Natural killer cell (primary cell): ENCODE measurements at regions not wholly inside any gene's neighbourhood (a gene's known extent, or its start where the extent isn't known, plus 50 kb on each side); places are given as distances from the start of the nearest gene placed in this dataset.

Source experiments
- ATAC-seq, 3 donors: fragments of 150-1000 bp in 2 of 3; fragments of 200-7000 bp in 1 of 3; cut with Tn5 transposase; 1 replicate in 1 of 3; 2 replicates in 2 of 3; pipeline ENCODE4 v1.10.0; 2021; ENCODE audit warnings: mild to moderate bottlenecking in 2 of 3, moderate library complexity in 2 of 3
- DNase-seq, 2 donors: peaks; one replicate each; pipeline versions ENCODE4 v3.0.0 to v3.0.0-alpha.2; 2013 to 2021; ENCODE audit warnings: mixed read lengths in 1 of 2
- H3K27ac ChIP-seq: one replicate; pipeline ENCODE4 v1.5.1; 2013; ENCODE audit warnings: mild to moderate bottlenecking, low read length
- H3K27me3 ChIP-seq: one replicate; pipeline ENCODE4 v1.6.1; 2013; ENCODE audit warnings: low read length; ENCODE audit not compliant: control insufficient read depth, insufficient read depth
- H3K36me3 ChIP-seq: one replicate; pipeline ENCODE4 v1.6.1; 2013; ENCODE audit warnings: low read length; ENCODE audit not compliant: control insufficient read depth, insufficient read depth
- H3K4me1 ChIP-seq: one replicate; pipeline ENCODE4 v1.6.1; 2013; ENCODE audit warnings: low read length; ENCODE audit not compliant: control insufficient read depth, insufficient read depth
- H3K4me3 ChIP-seq: one replicate; pipeline ENCODE4 v1.5.1; 2013; ENCODE audit warnings: low read length
- H3K9me3 ChIP-seq: one replicate; pipeline ENCODE4 v1.6.1; 2013; ENCODE audit warnings: low read length; ENCODE audit not compliant: control insufficient read depth, insufficient read depth
- H3K27ac Mint-ChIP-seq, 2 donors: one replicate each; pipeline ENCODE4 v1.8.0; 2022; ENCODE audit warnings: mild to moderate bottlenecking in 2 of 2, mixed read lengths in 2 of 2, moderate library complexity in 1 of 2
- H3K27me3 Mint-ChIP-seq, 2 donors: one replicate each; pipeline ENCODE4 v1.8.0; 2022; ENCODE audit warnings: low read depth in 2 of 2, mixed read lengths in 2 of 2
- H3K36me3 Mint-ChIP-seq: one replicate; pipeline ENCODE4 v1.8.0; 2022; ENCODE audit warnings: mixed read lengths
- H3K4me1 Mint-ChIP-seq, 2 donors: one replicate each; pipeline ENCODE4 v1.8.0; 2022; ENCODE audit warnings: mixed read lengths in 2 of 2
- H3K4me3 Mint-ChIP-seq: one replicate; pipeline ENCODE4 v1.8.0; 2022; ENCODE audit warnings: mild to moderate bottlenecking, moderate library complexity, mixed read lengths
- H3K9me3 Mint-ChIP-seq, 2 donors: one replicate each; pipeline ENCODE4 v1.8.0; 2022; ENCODE audit warnings: mixed read lengths in 2 of 2
- CTCF ChIP-seq: fragments of 200-600 bp; IDR thresholded peaks from one replicate; pipeline ENCODE4 v1.8.0; 2022; ENCODE audit warnings: antibody characterized with exemption
- WGBS: methylation state at CpG from one replicate; pipeline ENCODE4 v1.1.7; 2013; ENCODE audit warnings: missing lambda C conversion rate; ENCODE audit not compliant: insufficient coverage; 5-methylcytosine and 5-hydroxymethylcytosine counted together
- intact Hi-C: fragments of 100-400 bp; cut with micrococcal nuclease; formaldehyde crosslinking; loops from one replicate; pipeline ENCODE4 v1.14.2; 2022

GRCh38 chr9:89661391-89661949, 56.7 kb downstream of the GADD45G start:
- Histone ChIP-seq H3K27ac (no peak overlapping the region), H3K4me1 (peaks cover 29% of the 10 kb centered on the region), H3K36me3 (no peaks in the 10 kb centered on the region), H3K9me3 (no peaks in the 10 kb centered on the region), H3K4me3 (no peak overlapping the region), H3K27me3 (no peaks in the 10 kb centered on the region)
- Mint-ChIP-seq H3K27me3 (peaks cover 7 to 10% of the 10 kb centered on the region in 2 donors), H3K9me3 (no peaks in the 10 kb centered on the region), H3K4me1 (peaks cover 6 to 7% of the 10 kb centered on the region in 2 donors), H3K36me3 (no peaks in the 10 kb centered on the region), H3K4me3 (no peak overlapping the region), H3K27ac (no peak overlapping the region)
- TF ChIP-seq CTCF: no peak
- DNase-seq (no peak), ATAC-seq (no peak)
- 71% methylated on average over 13 of the region's 13 CpGs for WGBS
- intact Hi-C loops: no loop called here

GRCh38 chr9:89661956-89662717, 57.3 kb downstream of the GADD45G start:
- 59% methylated on average over 21 of the region's 21 CpGs for WGBS
- no peak for DNase-seq

GRCh38 chr9:89662718-89663613, 58.2 kb downstream of the GADD45G start:
- TF ChIP-seq CTCF: no peak
- no peak overlapping the region for H3K4me3 ChIP-seq
- H3K27ac ChIP-seq: no peak overlapping the region
- Mint-ChIP-seq H3K4me3 (no peak overlapping the region), H3K4me1 (no peaks in the 10 kb centered on the region), H3K27me3 (peaks cover 7 to 10% of the 10 kb centered on the region in 2 donors), H3K9me3 (no peaks in the 10 kb centered on the region), H3K27ac (no peak overlapping the region), H3K36me3 (no peaks in the 10 kb centered on the region)
- no peaks in the 10 kb centered on the region for H3K27me3 ChIP-seq
- no peaks in the 10 kb centered on the region for H3K9me3 ChIP-seq
- intact Hi-C loops: no loop called here
- 87% methylated on average over 21 of the region's 22 CpGs for WGBS
- H3K36me3 ChIP-seq: no peaks in the 10 kb centered on the region
- peaks cover 21% of the 10 kb centered on the region for H3K4me1 ChIP-seq
- ATAC-seq: no peak
- DNase-seq: no peak

More at GRCh38 chr9:89661956-89662717, 57.3 kb downstream of the GADD45G start:
- Histone ChIP-seq H3K36me3 (no peaks in the 10 kb centered on the region), H3K4me3 (no peak overlapping the region), H3K9me3 (no peaks in the 10 kb centered on the region), H3K27ac (no peak overlapping the region), H3K27me3 (no peaks in the 10 kb centered on the region), H3K4me1 (peaks cover 23% of the 10 kb centered on the region)
- Mint-ChIP-seq H3K27ac (no peak overlapping the region), H3K9me3 (no peaks in the 10 kb centered on the region), H3K27me3 (peaks cover 7 to 10% of the 10 kb centered on the region in 2 donors), H3K36me3 (no peaks in the 10 kb centered on the region), H3K4me1 (peaks cover 0 to under 1% of the 10 kb centered on the region in 2 donors), H3K4me3 (no peak overlapping the region)
- intact Hi-C loops: no loop called here
- no peak for ATAC-seq
- no peak for TF ChIP-seq CTCF
